Small intestine (tissue), 7 donors: ENCODE measurements at regions not wholly inside any gene's neighbourhood (a gene's known extent, or its start where the extent isn't known, plus 50 kb on each side); places are given as distances from the start of the nearest gene placed in this dataset.

ENCODE experiments used
- DNase-seq, 2 donors: peaks; one replicate each; pipeline versions ENCODE4 v3.0.0 to v3.0.0-alpha.2; 2013
- FAIRE-seq: peaks from 2 replicates; lab custom pipeline; 2012; peaks lifted over from hg19 to GRCh38; lab: Jason Lieb, UNC
- H3K27ac ChIP-seq, 3 donors: one replicate each; pipeline ENCODE4 v1.5.1; 2013; ENCODE audit warnings: low read length in 2 of 3, mild to moderate bottlenecking in 2 of 3, control low read depth in 1 of 3, inconsistent platforms in 1 of 3, low read depth in 1 of 3, moderate library complexity in 1 of 3
- H3K27me3 ChIP-seq, 3 donors: one replicate each; pipeline ENCODE4 v1.6.1; 2013; ENCODE audit warnings: low read length in 3 of 3, inconsistent platforms in 1 of 3; ENCODE audit not compliant: control insufficient read depth in 3 of 3, insufficient read depth in 3 of 3
- H3K36me3 ChIP-seq, 3 donors: one replicate each; pipeline ENCODE4 v1.6.1; 2013; ENCODE audit warnings: low read length in 3 of 3, inconsistent platforms in 1 of 3, low read depth in 1 of 3, mild to moderate bottlenecking in 1 of 3, moderate library complexity in 1 of 3; ENCODE audit not compliant: control insufficient read depth in 3 of 3, insufficient read depth in 2 of 3
- H3K4me1 ChIP-seq, 3 donors: one replicate each; pipeline ENCODE4 v1.6.1; 2013; ENCODE audit warnings: low read length in 2 of 3, inconsistent platforms in 1 of 3, low read depth in 1 of 3, mild to moderate bottlenecking in 1 of 3, moderate library complexity in 1 of 3; ENCODE audit not compliant: control insufficient read depth in 3 of 3, insufficient read depth in 2 of 3
- H3K4me3 ChIP-seq, 3 donors: one replicate each; pipeline ENCODE4 v1.5.1; 2013; ENCODE audit warnings: low read length in 3 of 3, control low read depth in 1 of 3, inconsistent platforms in 1 of 3, low read depth in 1 of 3, mild to moderate bottlenecking in 1 of 3, moderate library complexity in 1 of 3
- H3K9me3 ChIP-seq, 2 donors: one replicate each; pipeline ENCODE4 v1.6.1; 2013; ENCODE audit warnings: low read depth in 1 of 2, low read length in 1 of 2; ENCODE audit not compliant: control insufficient read depth in 2 of 2, insufficient read depth in 1 of 2
- WGBS, 3 donors: extraction: QIAGEN DNeasy Blood & Tissue Kit; methylation state at CpG; one replicate each; pipeline ENCODE4 v1.1.7; 2013; 5-methylcytosine and 5-hydroxymethylcytosine counted together
- donor health status: healthy with polysubstance abuse.
- donor health status: control.
- donor health status: control.
- donor health status: Bipolar disorder and iron deficiency.
- donor health status: healthy.

- DNase-seq, result no peak
- WGBS, 3 donors, result 87 to 91% (median 90%) methylated on average over 8 of the region's 8 CpGs
- Histone ChIP-seq H3K27ac (no peak overlapping the region), H3K4me3 (no peak overlapping the region), H3K27me3 (peaks cover 0 to 3% (median 0%) of the 10 kb centered on the region in 3 donors), H3K4me1 (no peaks in the 10 kb centered on the region), H3K9me3 (no peaks in the 10 kb centered on the region), H3K36me3 (no peaks in the 10 kb centered on the region)
- FAIRE-seq, result no peak
Observed at GRCh38 chr18:24584205-24584604, 123.8 kb downstream of the HRH4 start.

GRCh38 chr18:24584813-24585212 is 124.4 kb downstream of the HRH4 start:
- H3K27ac ChIP-seq, result no peak overlapping the region
- FAIRE-seq (no peak), DNase-seq (no peak)
- no peaks in the 10 kb centered on the region for H3K36me3 ChIP-seq
- H3K27me3 ChIP-seq, result peaks cover 0 to 3% (median 0%) of the 10 kb centered on the region in 3 donors
- H3K4me1 ChIP-seq, result no peaks in the 10 kb centered on the region
- 55 to 78% (median 69%) methylated on average over 5 of the region's 5 CpGs for WGBS, 3 donors
- no peak overlapping the region for H3K4me3 ChIP-seq
- no peaks in the 10 kb centered on the region for H3K9me3 ChIP-seq

DNA sequence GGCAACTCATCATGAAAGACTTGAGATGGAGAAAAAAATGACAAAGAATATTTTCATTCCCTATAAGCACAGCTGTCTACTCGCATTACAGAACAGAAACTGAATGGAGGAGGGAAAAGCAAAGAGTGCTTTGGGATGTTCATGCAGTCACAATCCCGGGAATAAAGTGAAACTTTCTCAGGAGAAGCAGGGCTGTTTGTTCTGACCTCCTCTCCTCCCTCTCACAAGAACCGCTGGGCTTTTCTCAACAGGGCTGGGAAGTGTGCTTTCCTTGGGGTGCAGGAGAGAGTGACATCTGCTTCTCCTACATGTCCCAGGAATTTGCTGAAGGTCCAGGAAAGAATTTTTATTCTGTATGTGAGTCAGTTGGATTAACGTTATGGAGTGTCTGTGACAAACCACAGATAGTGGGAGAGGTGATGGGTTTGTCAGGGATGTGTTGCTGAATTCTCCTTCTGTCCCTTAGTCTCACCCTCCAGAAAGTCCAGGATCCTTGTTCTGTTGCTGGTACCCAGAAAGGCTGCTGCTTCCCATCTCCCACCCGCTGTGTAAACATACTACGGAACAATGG is 125.6 kb downstream of the HRH4 start:
- Histone ChIP-seq H3K4me1 (no peaks in the 10 kb centered on the region), H3K4me3 (no peak overlapping the region), H3K27ac (no peak overlapping the region), H3K9me3 (no peaks in the 10 kb centered on the region), H3K36me3 (no peaks in the 10 kb centered on the region), H3K27me3 (peaks cover 0 to 3% (median 0%) of the 10 kb centered on the region in 3 donors)
- DNase-seq (no peak), FAIRE-seq (no peak)
- WGBS, 3 donors, result 39 to 52% (median 47%) methylated on average over 6 of the region's 6 CpGs

DNA sequence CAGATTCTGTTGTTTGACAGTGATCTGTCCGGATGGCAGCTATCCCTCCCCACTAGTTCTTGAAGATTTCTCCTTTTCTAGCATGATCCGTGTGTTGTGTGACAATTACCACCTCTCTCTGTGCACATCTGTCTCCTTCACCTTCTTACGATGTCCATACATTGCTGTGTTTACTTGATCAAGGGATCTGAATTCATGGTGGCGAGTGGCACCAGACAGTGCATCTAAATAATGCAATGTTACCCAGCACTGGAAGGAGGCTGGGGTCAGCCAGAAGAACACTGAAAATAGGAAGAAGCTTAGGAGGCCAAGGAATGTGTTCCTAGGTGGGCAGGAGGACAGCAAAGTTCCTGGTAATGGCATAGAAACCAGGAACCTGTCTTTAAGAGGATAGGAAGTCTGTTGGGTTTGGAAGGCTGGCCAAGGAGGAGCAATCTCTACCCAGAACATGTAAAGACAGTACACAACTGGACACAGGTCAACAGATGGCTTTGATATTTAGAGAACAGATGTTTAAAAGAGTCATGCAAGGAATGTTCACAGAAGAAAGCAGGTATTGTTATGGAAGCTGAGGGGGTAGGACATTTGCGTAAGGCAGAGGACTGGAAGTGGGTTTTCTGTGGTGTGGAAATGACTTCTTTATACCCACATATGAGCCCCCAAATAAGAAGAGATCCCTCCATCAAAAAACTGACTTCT is 126.4 kb downstream of the HRH4 start:
- Histone ChIP-seq H3K4me1 (no peaks in the 10 kb centered on the region), H3K27ac (no peak overlapping the region), H3K27me3 (peaks cover 0 to 3% (median 0%) of the 10 kb centered on the region in 3 donors), H3K36me3 (no peaks in the 10 kb centered on the region), H3K4me3 (no peak overlapping the region), H3K9me3 (no peaks in the 10 kb centered on the region)
- DNase-seq, result no peak
- no peak for FAIRE-seq
- 88 to 91% (median 89%) methylated on average over 5 of the region's 5 CpGs for WGBS, 3 donors

DNA sequence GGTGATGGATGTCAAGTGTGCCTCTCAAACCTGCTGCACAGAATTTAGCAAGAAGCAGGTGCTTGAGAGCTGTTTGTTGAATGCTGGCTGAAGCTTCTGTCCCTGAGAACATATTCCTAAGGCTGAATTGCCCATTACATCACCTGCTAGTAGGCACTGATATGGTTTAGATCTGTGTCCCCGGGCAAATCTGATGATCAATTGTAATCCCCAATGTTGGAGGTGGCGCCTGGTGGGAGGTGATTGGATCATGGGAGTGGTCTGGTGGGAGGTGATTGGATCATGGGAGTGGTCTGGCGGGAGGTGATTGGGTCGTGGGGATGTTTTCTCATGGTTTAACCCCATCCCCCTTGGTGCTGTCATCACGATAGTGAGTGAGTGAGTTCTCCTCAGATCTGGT is 128.0 kb downstream of the HRH4 start:
- FAIRE-seq (no peak), DNase-seq (no peak)
- no peaks in the 10 kb centered on the region for H3K36me3 ChIP-seq
- no peak overlapping the region for H3K4me3 ChIP-seq
- H3K27me3 ChIP-seq, result peaks cover 0 to 3% (median 0%) of the 10 kb centered on the region in 3 donors
- H3K27ac ChIP-seq, result no peak overlapping the region
- 75 to 86% (median 79%) methylated on average over 5 of the region's 5 CpGs for WGBS, 3 donors
- no peaks in the 10 kb centered on the region for H3K9me3 ChIP-seq
- H3K4me1 ChIP-seq, result no peaks in the 10 kb centered on the region

GRCh38 chr18:24590946-24591345 is 130.5 kb downstream of the HRH4 start:
- H3K9me3 ChIP-seq, result no peaks in the 10 kb centered on the region
- no peak for FAIRE-seq
- DNase-seq, result no peak
- H3K36me3 ChIP-seq, result no peaks in the 10 kb centered on the region
- WGBS, 3 donors, result 67 to 88% (median 73%) methylated on average over 4 of the region's 4 CpGs
- no peak overlapping the region for H3K27ac ChIP-seq
- no peak overlapping the region for H3K4me3 ChIP-seq
- H3K4me1 ChIP-seq, result peaks cover 0 to 5% (median 0%) of the 10 kb centered on the region in 3 donors
- H3K27me3 ChIP-seq, result peaks cover 0 to 3% (median 0%) of the 10 kb centered on the region in 3 donors

DNA sequence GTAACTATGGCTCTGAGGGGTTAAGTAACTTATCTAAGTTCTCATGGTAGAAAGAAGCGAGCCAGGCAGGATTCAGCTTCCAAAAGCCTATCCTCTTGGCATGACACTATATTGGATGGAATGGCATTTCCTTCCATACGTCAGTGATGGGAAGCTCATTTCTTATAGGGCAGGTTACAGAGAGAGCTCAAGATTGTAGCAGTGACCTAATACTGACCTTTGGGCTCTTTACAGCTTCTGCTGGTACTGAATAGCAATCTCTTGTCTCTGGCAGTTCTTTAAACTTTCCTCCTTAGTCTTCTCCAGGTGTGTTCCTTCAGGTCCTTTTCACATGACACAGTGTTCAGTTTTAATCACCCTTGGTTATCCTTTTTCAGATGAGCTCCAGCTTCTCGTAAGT is 133.0 kb downstream of the HRH4 start:
- Histone ChIP-seq H3K36me3 (no peaks in the 10 kb centered on the region), H3K27ac (peak overlapping the region in 1 of 3 donors; percentile 30), H3K4me3 (no peak overlapping the region), H3K9me3 (no peaks in the 10 kb centered on the region), H3K4me1 (peaks cover 0 to 5% (median 0%) of the 10 kb centered on the region in 3 donors), H3K27me3 (no peaks in the 10 kb centered on the region)
- peak in 1 of 2 donors; percentile 27 for DNase-seq
- 44 to 84% (median 58%) methylated on average over 3 of the region's 3 CpGs for WGBS, 3 donors
- no peak for FAIRE-seq

DNA sequence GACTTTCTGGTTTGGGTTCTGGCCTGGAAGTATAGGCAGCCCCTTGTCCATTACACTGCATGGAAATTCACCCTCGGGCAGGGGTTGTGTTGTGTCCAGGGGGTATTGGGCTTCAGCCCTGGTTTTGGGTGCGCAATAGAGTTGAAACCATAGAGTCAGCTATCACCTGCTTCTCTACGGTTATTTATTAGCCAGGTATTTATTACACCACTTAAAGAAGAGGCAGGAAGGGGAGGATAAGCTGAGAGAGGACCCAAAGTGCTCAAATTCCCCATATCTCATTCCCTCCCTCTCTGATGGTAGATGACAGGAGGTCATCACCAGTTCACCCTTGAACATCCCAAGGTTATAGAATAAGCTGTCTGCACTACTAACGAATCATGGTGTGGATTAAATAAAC is 133.4 kb downstream of the HRH4 start:
- H3K36me3 ChIP-seq, result no peaks in the 10 kb centered on the region
- H3K9me3 ChIP-seq, result no peaks in the 10 kb centered on the region
- H3K27me3 ChIP-seq, result no peaks in the 10 kb centered on the region
- no peak overlapping the region for H3K4me3 ChIP-seq
- H3K4me1 ChIP-seq, result peaks cover 0 to 5% (median 0%) of the 10 kb centered on the region in 3 donors
- FAIRE-seq (no peak), DNase-seq (peak in 1 of 2 donors; percentile 4)
- H3K27ac ChIP-seq, result peak overlapping the region in 1 of 3 donors; percentile 30
- 26 to 72% (median 56%) methylated on average over 4 of the region's 4 CpGs for WGBS, 3 donors
